ENCODE measurements at regions not wholly inside any gene's neighbourhood (a gene's known extent, or its start where the extent isn't known, plus 50 kb on each side); places are given as distances from the start of the nearest gene placed in this dataset.

GRCh38 chr11:92384358-92384757 lies 159.7 kb downstream of the FAT3 start:
- no peak for DNase-seq (ENCODE audit: low read depth, low spot score)

- no peak for DNase-seq (ENCODE audit: low read depth, low spot score)
Measured at GRCh38 chr11:92384802-92385201, 160.2 kb downstream of the FAT3 start.

- no peak for DNase-seq (ENCODE audit: low read depth, low spot score)
Measured at GRCh38 chr11:92386577-92386976, 162.0 kb downstream of the FAT3 start.

- no peak for DNase-seq (ENCODE audit: low read depth, low spot score)
Measured at GRCh38 chr11:92387859-92388258, 163.2 kb downstream of the FAT3 start.

GRCh38 chr11:92388380-92388779 lies 163.8 kb downstream of the FAT3 start:
- no peak for DNase-seq (ENCODE audit: low read depth, low spot score)

GRCh38 chr11:92390783-92391182 lies 166.2 kb downstream of the FAT3 start:
- no peak for DNase-seq (ENCODE audit: low read depth, low spot score)

- DNase-seq (ENCODE audit: low read depth, low spot score): no peak
Measured at GRCh38 chr11:92391364-92391763, 166.7 kb downstream of the FAT3 start.

- DNase-seq (ENCODE audit: low read depth, low spot score): no peak
Measured at GRCh38 chr11:92391808-92392207, 167.2 kb downstream of the FAT3 start.

GRCh38 chr11:92393218-92393617 lies 168.6 kb downstream of the FAT3 start:
- no peak for DNase-seq (ENCODE audit: low read depth, low spot score)

- DNase-seq (ENCODE audit: low read depth, low spot score): no peak
Measured at GRCh38 chr11:92396133-92396532, 171.5 kb downstream of the FAT3 start.

GRCh38 chr11:92397221-92397755 lies 172.7 kb downstream of the FAT3 start:
- no peak for DNase-seq (ENCODE audit: low read depth, low spot score)

GRCh38 chr11:92399705-92400104 lies 175.1 kb downstream of the FAT3 start:
- no peak for DNase-seq (ENCODE audit: low read depth, low spot score)

GRCh38 chr11:92401520-92401919 lies 176.9 kb downstream of the FAT3 start:
- no peak for DNase-seq (ENCODE audit: low read depth, low spot score)

GRCh38 chr11:92406472-92406871 lies 181.9 kb downstream of the FAT3 start:
- no peak for DNase-seq (ENCODE audit: low read depth, low spot score)

- no peak for DNase-seq (ENCODE audit: low read depth, low spot score)
Measured at GRCh38 chr11:92409355-92409754, 184.7 kb downstream of the FAT3 start.

GRCh38 chr11:92409956-92410355 lies 185.3 kb downstream of the FAT3 start:
- no peak for DNase-seq (ENCODE audit: low read depth, low spot score)

GRCh38 chr11:92410526-92410925 lies 185.9 kb downstream of the FAT3 start:
- DNase-seq (ENCODE audit: low read depth, low spot score): no peak

- no peak for DNase-seq (ENCODE audit: low read depth, low spot score)
Measured at GRCh38 chr11:92411431-92411830, 186.8 kb downstream of the FAT3 start.

GRCh38 chr11:92413757-92414513 lies 189.3 kb downstream of the FAT3 start:
- no peak for DNase-seq (ENCODE audit: low read depth, low spot score)

- no peak for DNase-seq (ENCODE audit: low read depth, low spot score)
Measured at GRCh38 chr11:92416971-92417725, 192.5 kb downstream of the FAT3 start.

- DNase-seq (ENCODE audit: low read depth, low spot score): no peak
Measured at GRCh38 chr11:92423115-92424034, 198.8 kb downstream of the FAT3 start.

GRCh38 chr11:92424281-92424680 lies 199.7 kb downstream of the FAT3 start:
- no peak for DNase-seq (ENCODE audit: low read depth, low spot score)
